SK-N-SH treated with all-trans-retinoic acid at 6 μM for 48 hours (cell line): ENCODE measurements at regions not wholly inside any gene's neighbourhood (a gene's known extent, or its start where the extent isn't known, plus 50 kb on each side); places are given as distances from the start of the nearest gene placed in this dataset.
"Not testable (repeated sequence)": the region's sequence is repeated elsewhere in the genome, so short reads cannot be mapped to it uniquely, and the experiment has no call there.

Source experiments
- ATAC-seq: fragments of 200-7000 bp; cut with Tn5 transposase; 3 replicates; pipeline ENCODE4 v1.9.1; 2020; ENCODE audit warnings: mild to moderate bottlenecking, moderate library complexity
- ARNTL ChIP-seq: fragments of 450-650 bp; formaldehyde crosslinking; IDR thresholded peaks from 2 replicates; pipeline ENCODE4 v1.5.0; 2020; ENCODE audit warnings: low read depth, mild to moderate bottlenecking, moderate library complexity, borderline replicate concordance
- BACH2 ChIP-seq: fragments of 250-450 bp; sonication (Bioruptor Pico); IDR thresholded peaks from 2 replicates; pipeline ENCODE4 v1.9.0; 2021; ENCODE audit warnings: mild to moderate bottlenecking, borderline replicate concordance
- CREB5 ChIP-seq: fragments of 250-450 bp; sonication (Bioruptor Pico); IDR thresholded peaks from 2 replicates; pipeline ENCODE4 v1.5.1; 2020; ENCODE audit warnings: low read depth, mild to moderate bottlenecking, moderate library complexity
- CSDC2 ChIP-seq: fragments of 250-450 bp; sonication (Bioruptor Pico); IDR thresholded peaks from 2 replicates; pipeline ENCODE4 v1.5.0; 2020; ENCODE audit warnings: mild to moderate bottlenecking, moderate library complexity
- ESRRG ChIP-seq: fragments of 250-450 bp; sonication (Bioruptor Pico); IDR thresholded peaks from 2 replicates; pipeline ENCODE4 v1.6.1; 2021; ENCODE audit warnings: mild to moderate bottlenecking
- GLIS3 ChIP-seq: fragments of 250-450 bp; sonication (Bioruptor Pico); IDR thresholded peaks from 2 replicates; pipeline ENCODE4 v1.5.0; 2020; ENCODE audit warnings: mild to moderate bottlenecking, moderate library complexity
- OSR1 ChIP-seq: fragments of 250-450 bp; sonication (Bioruptor Pico); IDR thresholded peaks from 2 replicates; pipeline ENCODE4 v1.8.0; 2022; ENCODE audit warnings: moderate library complexity, mild to moderate bottlenecking, inconsistent platforms
- PPARA ChIP-seq: fragments of 250-450 bp; sonication (Bioruptor Pico); IDR thresholded peaks from 2 replicates; pipeline ENCODE4 v1.5.0; 2020; ENCODE audit warnings: mild to moderate bottlenecking, borderline replicate concordance
- RARB ChIP-seq: fragments of 250-450 bp; sonication (Bioruptor Pico); IDR thresholded peaks from 2 replicates; pipeline ENCODE4 v1.8.0; 2021; ENCODE audit warnings: mild to moderate bottlenecking, moderate library complexity
- SNAI2 ChIP-seq: fragments of 250-450 bp; sonication (Bioruptor Pico); IDR thresholded peaks from 2 replicates; pipeline ENCODE4 v1.5.0; 2020; ENCODE audit warnings: mild to moderate bottlenecking, moderate library complexity
- TCF4 ChIP-seq: fragments of 250-450 bp; sonication (Bioruptor Pico); IDR thresholded peaks from 2 replicates; pipeline ENCODE4 v1.8.0; 2021; ENCODE audit warnings: mild to moderate bottlenecking, moderate library complexity, borderline replicate concordance
- TOX ChIP-seq: fragments of 250-450 bp; sonication (Bioruptor Pico); IDR thresholded peaks from 2 replicates; pipeline ENCODE4 v1.8.0; 2021; ENCODE audit warnings: mild to moderate bottlenecking, moderate library complexity, borderline replicate concordance
- TSHZ2 ChIP-seq: fragments of 250-450 bp; sonication (Bioruptor Pico); IDR thresholded peaks from 2 replicates; pipeline ENCODE4 v1.5.0; 2020; ENCODE audit warnings: mild to moderate bottlenecking, moderate library complexity
- ZC3H10 ChIP-seq: fragments of 250-450 bp; sonication (Bioruptor Pico); IDR thresholded peaks from 2 replicates; pipeline ENCODE4 v1.5.1; 2021; ENCODE audit warnings: mild to moderate bottlenecking, moderate library complexity
- ZFP3 ChIP-seq: fragments of 250-450 bp; sonication (Bioruptor Pico); IDR thresholded peaks from 2 replicates; pipeline ENCODE4 v1.5.0; 2020; ENCODE audit warnings: mild to moderate bottlenecking, moderate library complexity
- ZFP30 ChIP-seq: fragments of 450-650 bp; formaldehyde crosslinking; IDR thresholded peaks from 2 replicates; pipeline ENCODE4 v1.5.0; 2022; ENCODE audit warnings: mild to moderate bottlenecking, moderate library complexity
- ZNF565 ChIP-seq: fragments of 450-650 bp; formaldehyde crosslinking; conservative IDR thresholded peaks from 2 replicates; pipeline ENCODE4 v1.5.0; 2020; ENCODE audit warnings: low read depth, mild to moderate bottlenecking, moderate library complexity
- ZNF70 ChIP-seq: fragments of 450-650 bp; formaldehyde crosslinking; IDR thresholded peaks from 2 replicates; pipeline ENCODE4 v1.5.0; 2020; ENCODE audit warnings: mild to moderate bottlenecking, moderate library complexity
- ZNF8 ChIP-seq: fragments of 450-650 bp; formaldehyde crosslinking; IDR thresholded peaks from 2 replicates; pipeline ENCODE4 v1.5.0; 2020; ENCODE audit warnings: mild to moderate bottlenecking, moderate library complexity

GRCh38 chr5:135147294-135148090 lies 113.5 kb upstream of the PITX1 start:
- no peak for ATAC-seq
- TF ChIP-seq ZNF565 (no peak), GLIS3 (CRISPR knock-in tag) (no peak), ARNTL (CRISPR knock-in tag) (no peak), TOX (no peak), ZFP3 (CRISPR knock-in tag) (no peak), PPARA (CRISPR knock-in tag) (no peak), ESRRG (CRISPR knock-in tag) (no peak), ZC3H10 (no peak), BACH2 (CRISPR knock-in tag) (no peak)
- TF ChIP-seq, all 23 proteins: peak for 0

GRCh38 chr5:135145985-135146384 lies 112.0 kb upstream of the PITX1 start:
- TF ChIP-seq TOX: no peak
- no peak for TF ChIP-seq SNAI2 (CRISPR knock-in tag)
- no peak for TF ChIP-seq CREB5 (CRISPR knock-in tag)
- no peak for ATAC-seq

- not testable (repeated sequence) for ATAC-seq
These were observed 109.7 kb upstream of the PITX1 start for GRCh38 chr5:135143682-135144081.

GRCh38 chr5:135141303-135142268 lies 107.6 kb upstream of the PITX1 start:
- no peak for TF ChIP-seq GLIS3 (CRISPR knock-in tag)
- no peak for TF ChIP-seq ZNF70 (CRISPR knock-in tag)
- no peak for TF ChIP-seq ZFP3 (CRISPR knock-in tag)
- TF ChIP-seq ZFP30 (CRISPR knock-in tag): no peak
- no peak for TF ChIP-seq ZC3H10
- no peak for TF ChIP-seq ZNF565
- no peak for TF ChIP-seq PPARA (CRISPR knock-in tag)
- TF ChIP-seq CSDC2 (CRISPR knock-in tag): no peak
- no peak for TF ChIP-seq RARB (CRISPR knock-in tag)
- no peak for TF ChIP-seq TSHZ2 (CRISPR knock-in tag)
- TF ChIP-seq CREB5 (CRISPR knock-in tag): no peak
- TF ChIP-seq SNAI2 (CRISPR knock-in tag): no peak
- TF ChIP-seq OSR1 (CRISPR knock-in tag): no peak
- TF ChIP-seq TCF4 (CRISPR knock-in tag): no peak
- TF ChIP-seq ZNF8 (CRISPR knock-in tag): no peak
- TF ChIP-seq ARNTL (CRISPR knock-in tag): no peak
- ATAC-seq: no peak
